Transverse colon (tissue), 4 donors: ENCODE measurements at regions not wholly inside any gene's neighbourhood (a gene's known extent, or its start where the extent isn't known, plus 50 kb on each side); places are given as distances from the start of the nearest gene placed in this dataset.

ENCODE experiments used
- DNase-seq: peaks from one replicate; pipeline ENCODE4 v3.0.0-alpha.2; 2019
- H3K27ac ChIP-seq, 4 donors: fragments of 200-600 bp; sonication (generic); 2 replicates each; pipeline ENCODE4 v1.5.1; 2016 to 2018; ENCODE audit warnings: inconsistent platforms in 4 of 4
- H3K27me3 ChIP-seq: fragments of 200-600 bp; sonication (generic); 2 replicates; pipeline ENCODE4 v1.5.1; 2017; ENCODE audit warnings: inconsistent platforms
- H3K36me3 ChIP-seq, 4 donors: fragments of 200-600 bp; sonication (generic); 2 replicates each; pipeline ENCODE4 v1.5.1; 2017 to 2019; ENCODE audit warnings: inconsistent platforms in 4 of 4
- H3K4me1 ChIP-seq, 4 donors: fragments of 200-600 bp; sonication (generic); 2 replicates each; pipeline ENCODE4 v1.5.1; 2017 to 2020; ENCODE audit warnings: inconsistent platforms in 4 of 4
- H3K4me3 ChIP-seq, 4 donors: fragments of 200-600 bp; sonication (generic); 1 replicate in 1 of 4; 2 replicates in 3 of 4; pipeline versions ENCODE4 v1.5.1 to v1.6.1; 2017 to 2019; ENCODE audit warnings: inconsistent platforms in 4 of 4
- H3K9me3 ChIP-seq, 2 donors: fragments of 200-600 bp; sonication (generic); 2 replicates each; pipeline ENCODE4 v1.5.1; 2017 to 2019; ENCODE audit warnings: inconsistent platforms in 2 of 2
- CTCF ChIP-seq, 5 experiments: fragments of 200-600 bp in 3 of 5; fragments of 450-650 bp in 2 of 5; sonication (generic) in 3 of 5; IDR thresholded peaks; 1 replicate in 2 of 5; 2 replicates in 3 of 5; pipeline ENCODE4 v1.5.1; 2016 to 2017; ENCODE audit warnings: antibody characterized with exemption in 5 of 5, inconsistent platforms in 3 of 5, mild to moderate bottlenecking in 2 of 5, moderate library complexity in 1 of 5
- EP300 ChIP-seq: sonication (generic); formaldehyde crosslinking; IDR thresholded peaks from one replicate; pipeline ENCODE4 v1.6.1; 2017; ENCODE audit warnings: antibody characterized with exemption, low read depth
- POLR2A ChIP-seq: fragments of 450-650 bp; IDR thresholded peaks from one replicate; pipeline ENCODE4 v1.6.1; 2016; ENCODE audit warnings: antibody characterized with exemption, mild to moderate bottlenecking, moderate library complexity
- POLR2AphosphoS5 ChIP-seq, 3 donors: sonication (generic); formaldehyde crosslinking; IDR thresholded peaks; one replicate each; pipeline ENCODE4 v1.6.1; 2016; ENCODE audit warnings: antibody characterized with exemption in 3 of 3
- WGBS, 2 donors: methylation state at CpG; one replicate each; pipeline ENCODE4 v1.1.5; 2018; ENCODE audit warnings: low coverage in 1 of 2; 5-methylcytosine and 5-hydroxymethylcytosine counted together
- in situ Hi-C, 4 donors: fragments of 200-750 bp; cut with MboI; loops; one replicate each; pipeline versions ENCODE4 v1.15.0 to v1.15.1; 2017; ENCODE audit warnings: low sequenced_read_pairs in 3 of 4, low pct_ligation_motif_present in 1 of 4, low pct_unique_long_range_greater_than_20kb in 1 of 4
- intact Hi-C: fragments of 100-400 bp; cut with DNase I; formaldehyde crosslinking; loops from one replicate; pipeline ENCODE4 v1.15.1; 2023; ENCODE audit warnings: low total_unique reads

- TF ChIP-seq CTCF (IDR thresholded peaks at IDR 0.05): no peak
- TF ChIP-seq POLR2A: no peak
- TF ChIP-seq POLR2AphosphoS5 (IDR thresholded peaks at IDR 0.05): no peak
- TF ChIP-seq EP300: no peak
- Histone ChIP-seq H3K4me1 (no peaks in the 10 kb centered on the region), H3K4me3 (no peak overlapping the region), H3K27ac (no peak overlapping the region), H3K36me3 (no peaks in the 10 kb centered on the region), H3K9me3 (no peaks in the 10 kb centered on the region), H3K27me3 (no peaks in the 10 kb centered on the region)
- in situ Hi-C loops (no loop called here), intact Hi-C loops (no loop called here)
- no peak for DNase-seq
- WGBS, 2 donors: 62 to 66% methylated on average over 2 of the region's 2 CpGs
Observed at GRCh38 chr4:164108971-164109370, 614.5 kb downstream of the TMA16 start.

- Histone ChIP-seq H3K27ac (no peak overlapping the region), H3K9me3 (no peaks in the 10 kb centered on the region), H3K27me3 (no peaks in the 10 kb centered on the region), H3K36me3 (no peaks in the 10 kb centered on the region), H3K4me1 (no peaks in the 10 kb centered on the region), H3K4me3 (no peak overlapping the region)
- intact Hi-C loops: no loop called here
- TF ChIP-seq CTCF (IDR thresholded peaks at IDR 0.05) (no peak), POLR2AphosphoS5 (IDR thresholded peaks at IDR 0.05) (no peak), EP300 (no peak), POLR2A (no peak)
- WGBS, 2 donors: 69 to 81% methylated on average over 3 to 4 of the region's 4 CpGs
- in situ Hi-C loops: no loop called here
- no peak for DNase-seq
Observed at GRCh38 chr4:164109503-164109902, 615.0 kb downstream of the TMA16 start.

GRCh38 chr4:164115236-164115635 lies 620.7 kb downstream of the TMA16 start:
- Histone ChIP-seq H3K9me3 (no peaks in the 10 kb centered on the region), H3K27me3 (no peaks in the 10 kb centered on the region), H3K36me3 (no peaks in the 10 kb centered on the region), H3K27ac (no peak overlapping the region), H3K4me1 (no peaks in the 10 kb centered on the region), H3K4me3 (no peak overlapping the region)
- in situ Hi-C loops (no loop called here), intact Hi-C loops (no loop called here)
- TF ChIP-seq CTCF (IDR thresholded peaks at IDR 0.05) (no peak), EP300 (no peak), POLR2A (no peak), POLR2AphosphoS5 (IDR thresholded peaks at IDR 0.05) (no peak)
- WGBS, 2 donors: 42 to 48% methylated on average over 2 of the region's 2 CpGs
- DNase-seq: no peak

- no peaks in the 10 kb centered on the region for H3K4me1 ChIP-seq
- H3K27ac ChIP-seq: no peak overlapping the region
- no peak overlapping the region for H3K4me3 ChIP-seq
- WGBS, 2 donors: 22 to 50% methylated on average over 1 of the region's 1 CpG
- TF ChIP-seq POLR2A (no peak), CTCF (IDR thresholded peaks at IDR 0.05) (no peak), POLR2AphosphoS5 (IDR thresholded peaks at IDR 0.05) (no peak), EP300 (no peak)
- no peak for DNase-seq
- H3K27me3 ChIP-seq: no peaks in the 10 kb centered on the region
- intact Hi-C loops (no loop called here), in situ Hi-C loops (no loop called here)
- H3K36me3 ChIP-seq: no peaks in the 10 kb centered on the region
- no peaks in the 10 kb centered on the region for H3K9me3 ChIP-seq
Observed at GRCh38 chr4:164116286-164116685, 621.8 kb downstream of the TMA16 start.
